ENCODE measurements at regions not wholly inside any gene's neighbourhood (a gene's known extent, or its start where the extent isn't known, plus 50 kb on each side); places are given as distances from the start of the nearest gene placed in this dataset.

DNA sequence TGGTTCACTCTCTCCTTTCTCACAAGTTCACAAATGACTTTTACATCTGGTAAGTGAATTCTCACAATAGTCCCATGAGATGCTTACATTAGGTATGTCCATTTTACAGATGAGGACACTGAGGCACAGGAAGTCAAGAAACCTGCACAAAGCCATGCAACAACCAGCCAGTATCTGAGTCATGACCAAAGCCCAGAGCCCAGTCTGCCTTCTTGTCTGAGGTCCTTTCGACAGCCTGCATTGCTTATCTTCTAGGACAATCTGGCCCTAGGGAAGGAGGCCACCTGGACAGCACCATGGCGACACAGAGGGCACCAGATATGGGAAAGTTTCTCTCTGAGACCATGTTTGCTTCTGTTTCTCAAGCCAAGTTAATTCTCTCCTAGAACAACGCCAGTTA is 197.1 kb downstream of the NSG2 start:
- Histone ChIP-seq H3K27ac (no peak overlapping the region), H3K36me3 (no peaks in the 10 kb centered on the region), H3K9me3 (peaks cover 0 to 5% (median 0%) of the 10 kb centered on the region in 3 donors), H3K27me3 (peaks cover 0 to 12% (median 0%) of the 10 kb centered on the region in 4 donors), H3K4me3 (no peak overlapping the region), H3K4me1 (no peaks in the 10 kb centered on the region)
- intact Hi-C loops (cut with DNase I) = no loop called here
- TF ChIP-seq POLR2A (IDR thresholded peaks at IDR 0.05) = no peak
- TF ChIP-seq, protein P1, sequence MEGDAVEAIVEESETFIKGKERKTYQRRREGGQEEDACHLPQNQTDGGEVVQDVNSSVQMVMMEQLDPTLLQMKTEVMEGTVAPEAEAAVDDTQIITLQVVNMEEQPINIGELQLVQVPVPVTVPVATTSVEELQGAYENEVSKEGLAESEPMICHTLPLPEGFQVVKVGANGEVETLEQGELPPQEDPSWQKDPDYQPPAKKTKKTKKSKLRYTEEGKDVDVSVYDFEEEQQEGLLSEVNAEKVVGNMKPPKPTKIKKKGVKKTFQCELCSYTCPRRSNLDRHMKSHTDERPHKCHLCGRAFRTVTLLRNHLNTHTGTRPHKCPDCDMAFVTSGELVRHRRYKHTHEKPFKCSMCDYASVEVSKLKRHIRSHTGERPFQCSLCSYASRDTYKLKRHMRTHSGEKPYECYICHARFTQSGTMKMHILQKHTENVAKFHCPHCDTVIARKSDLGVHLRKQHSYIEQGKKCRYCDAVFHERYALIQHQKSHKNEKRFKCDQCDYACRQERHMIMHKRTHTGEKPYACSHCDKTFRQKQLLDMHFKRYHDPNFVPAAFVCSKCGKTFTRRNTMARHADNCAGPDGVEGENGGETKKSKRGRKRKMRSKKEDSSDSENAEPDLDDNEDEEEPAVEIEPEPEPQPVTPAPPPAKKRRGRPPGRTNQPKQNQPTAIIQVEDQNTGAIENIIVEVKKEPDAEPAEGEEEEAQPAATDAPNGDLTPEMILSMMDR (IDR thresholded peaks at IDR 0.05) = no peak
- WGBS, 2 donors = 54 to 74% methylated on average over 3 of the region's 3 CpGs
- DNase-seq = no peak

DNA sequence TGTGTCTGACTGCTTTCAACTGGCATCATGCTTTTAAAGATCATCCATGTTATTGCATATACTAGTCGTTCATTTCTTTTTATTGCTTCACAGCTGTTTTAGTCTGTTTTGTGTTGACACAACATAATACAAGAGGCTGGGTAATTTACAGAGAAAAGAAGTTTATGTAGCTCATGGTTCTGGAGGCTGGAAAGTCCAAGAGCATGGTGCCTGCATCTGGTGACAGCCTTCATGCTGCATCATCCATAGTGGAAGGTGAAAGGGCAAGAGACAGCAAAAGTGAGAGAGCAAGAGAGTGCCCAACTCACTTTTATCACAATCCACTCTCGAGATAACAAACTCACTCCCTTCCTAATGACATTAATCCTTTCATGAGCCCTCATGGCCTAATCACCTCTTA is 198.4 kb downstream of the NSG2 start:
- TF ChIP-seq, protein P1 (IDR thresholded peaks at IDR 0.05) = no peak
- TF ChIP-seq POLR2A (IDR thresholded peaks at IDR 0.05) = no peak
- H3K4me1 ChIP-seq = no peaks in the 10 kb centered on the region
- H3K36me3 ChIP-seq = no peaks in the 10 kb centered on the region
- H3K4me3 ChIP-seq = no peak overlapping the region
- intact Hi-C loops (cut with DNase I) = no loop called here
- H3K9me3 ChIP-seq = peaks cover 0 to 5% (median 0%) of the 10 kb centered on the region in 3 donors
- DNase-seq = no peak
- H3K27ac ChIP-seq = no peak overlapping the region
- 67 to 70% methylated on average over 2 of the region's 2 CpGs for WGBS, 2 donors
- peaks cover 0 to 12% (median 0%) of the 10 kb centered on the region in 4 donors for H3K27me3 ChIP-seq

DNA sequence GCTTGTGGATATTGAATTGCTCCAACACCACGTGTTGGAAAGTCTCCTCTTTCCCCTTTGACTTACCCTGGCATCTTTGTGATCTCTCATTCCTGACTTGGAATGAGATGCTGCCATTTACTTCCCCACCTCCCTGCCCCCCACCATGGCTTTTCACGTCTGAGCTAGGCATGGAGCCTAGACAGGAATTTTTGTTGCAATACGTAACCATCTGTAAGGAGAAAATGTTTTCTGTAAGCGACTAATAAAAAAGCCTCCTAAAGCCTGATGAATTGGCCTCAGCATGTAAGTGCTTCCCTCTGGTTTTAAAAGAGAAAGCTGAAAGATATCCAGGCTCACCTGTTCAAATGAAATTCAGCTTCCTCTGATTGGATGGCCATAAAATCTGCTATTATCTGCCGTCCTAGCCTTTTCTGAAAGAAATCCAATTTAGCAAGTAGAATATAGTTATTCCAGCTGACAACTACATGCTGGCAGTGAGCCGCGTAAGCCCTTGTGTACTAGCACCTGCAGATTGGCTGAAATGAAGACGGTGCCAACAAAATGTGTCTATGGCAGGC is 200.1 kb downstream of the NSG2 start:
- H3K27me3 ChIP-seq = peaks cover 0 to 12% (median 0%) of the 10 kb centered on the region in 4 donors
- H3K4me3 ChIP-seq = no peak overlapping the region
- H3K9me3 ChIP-seq = no peaks in the 10 kb centered on the region
- DNase-seq = no peak
- no peaks in the 10 kb centered on the region for H3K4me1 ChIP-seq
- H3K36me3 ChIP-seq = no peaks in the 10 kb centered on the region
- TF ChIP-seq, protein P1 (IDR thresholded peaks at IDR 0.05) = no peak
- no peak for TF ChIP-seq POLR2A (IDR thresholded peaks at IDR 0.05)
- 22 to 53% methylated on average over 8 of the region's 8 CpGs for WGBS, 2 donors
- H3K27ac ChIP-seq = no peak overlapping the region
- intact Hi-C loops (cut with DNase I) = no loop called here

DNA sequence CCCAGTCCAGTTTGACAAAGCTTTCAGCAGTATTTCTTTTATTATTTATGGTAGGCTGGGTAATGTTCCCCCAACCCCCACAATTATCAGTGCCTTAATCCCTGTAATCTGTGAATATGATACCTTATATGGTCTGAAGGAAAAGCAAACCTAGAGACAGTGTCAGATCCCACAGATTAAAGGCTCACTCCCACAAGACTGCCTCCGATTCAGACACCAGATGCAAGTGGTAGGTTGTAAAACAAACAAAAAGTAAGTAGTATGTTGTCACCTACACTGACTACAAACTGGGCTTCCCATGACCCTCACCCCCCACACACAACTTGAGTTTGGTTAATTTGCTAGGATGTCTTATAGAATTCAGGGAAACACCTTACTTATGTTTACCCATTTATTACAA is 201.2 kb downstream of the NSG2 start:
- Histone ChIP-seq H3K4me1 (no peaks in the 10 kb centered on the region), H3K4me3 (no peak overlapping the region), H3K9me3 (no peaks in the 10 kb centered on the region), H3K27me3 (peaks cover 0 to 12% (median 0%) of the 10 kb centered on the region in 4 donors), H3K36me3 (no peaks in the 10 kb centered on the region), H3K27ac (no peak overlapping the region)
- intact Hi-C loops (cut with DNase I) = no loop called here
- TF ChIP-seq, protein P1 (IDR thresholded peaks at IDR 0.05) = no peak
- TF ChIP-seq POLR2A (IDR thresholded peaks at IDR 0.05) = no peak
- WGBS, 2 donors = 63 to 87% methylated on average over 1 of the region's 1 CpG
- DNase-seq = no peak

DNA sequence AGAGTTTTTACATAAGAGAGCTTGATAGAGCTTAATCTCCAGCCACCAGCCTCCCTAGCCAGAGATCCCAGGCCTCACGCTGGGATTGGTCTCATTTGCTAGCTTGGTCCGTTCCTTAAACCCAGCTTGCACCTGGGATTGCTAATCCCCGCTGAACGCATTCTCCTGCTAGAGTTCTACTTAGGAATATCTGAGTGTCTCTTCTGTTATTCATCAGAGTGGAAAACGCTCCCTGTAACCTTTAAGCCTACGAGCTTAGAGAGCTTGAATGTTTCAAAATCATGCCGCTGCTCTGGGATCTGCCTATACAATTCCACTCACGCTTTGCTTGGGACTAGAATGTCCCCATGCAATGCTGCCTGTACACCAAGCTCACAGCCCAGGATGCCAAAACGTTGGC is 201.8 kb downstream of the NSG2 start:
- Histone ChIP-seq H3K9me3 (no peaks in the 10 kb centered on the region), H3K4me3 (no peak overlapping the region), H3K36me3 (no peaks in the 10 kb centered on the region), H3K27me3 (peaks cover 0 to 10% (median 0%) of the 10 kb centered on the region in 4 donors), H3K4me1 (no peaks in the 10 kb centered on the region), H3K27ac (no peak overlapping the region)
- no peak for DNase-seq
- no peak for TF ChIP-seq POLR2A (IDR thresholded peaks at IDR 0.05)
- TF ChIP-seq, protein P1 (IDR thresholded peaks at IDR 0.05) = no peak
- WGBS, 2 donors = 65 to 70% methylated on average over 9 of the region's 9 CpGs
- intact Hi-C loops (cut with DNase I) = no loop called here
